ENCODE measurements at regions not wholly inside any gene's neighbourhood (a gene's known extent, or its start where the extent isn't known, plus 50 kb on each side); places are given as distances from the start of the nearest gene placed in this dataset.

GRCh38 chr3:137669519-137670060 lies 94.5 kb upstream of the SOX14 start:
- no peak for TF ChIP-seq CTCF (IDR thresholded peaks at IDR 0.05)
- TF ChIP-seq USF2 (CRISPR knock-in tag; IDR thresholded peaks at IDR 0.05) = no peak
- TF ChIP-seq E2F4 (CRISPR knock-in tag; IDR thresholded peaks at IDR 0.05; ENCODE audit: borderline replicate concordance, low read depth) = no peak
- TF ChIP-seq, protein P1, sequence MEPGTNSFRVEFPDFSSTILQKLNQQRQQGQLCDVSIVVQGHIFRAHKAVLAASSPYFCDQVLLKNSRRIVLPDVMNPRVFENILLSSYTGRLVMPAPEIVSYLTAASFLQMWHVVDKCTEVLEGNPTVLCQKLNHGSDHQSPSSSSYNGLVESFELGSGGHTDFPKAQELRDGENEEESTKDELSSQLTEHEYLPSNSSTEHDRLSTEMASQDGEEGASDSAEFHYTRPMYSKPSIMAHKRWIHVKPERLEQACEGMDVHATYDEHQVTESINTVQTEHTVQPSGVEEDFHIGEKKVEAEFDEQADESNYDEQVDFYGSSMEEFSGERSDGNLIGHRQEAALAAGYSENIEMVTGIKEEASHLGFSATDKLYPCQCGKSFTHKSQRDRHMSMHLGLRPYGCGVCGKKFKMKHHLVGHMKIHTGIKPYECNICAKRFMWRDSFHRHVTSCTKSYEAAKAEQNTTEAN (CRISPR knock-in tag; IDR thresholded peaks at IDR 0.05) = no peak

Measured in WTC11 (cell line).